Hematopoietic multipotent progenitor cell treated with erythropoietin and hydrocortisone succinate and interleukin-3 and kit ligand, for 17 days (in vitro differentiated cells): ENCODE measurements at regions not wholly inside any gene's neighbourhood (a gene's known extent, or its start where the extent isn't known, plus 50 kb on each side); places are given as distances from the start of the nearest gene placed in this dataset.

Experiments
- DNase-seq: peaks from one replicate; pipeline ENCODE4 v3.0.0-alpha.2; 2015; ENCODE audit warnings: low spot score

GRCh38 chr11:70824605-70825245, 426.4 kb downstream of the CTTN start:
- no peak for DNase-seq

- DNase-seq: no peak
Observed at GRCh38 chr11:70825893-70826540, 426.4 kb downstream of the SHANK2 start.

- DNase-seq: no peak
Observed at GRCh38 chr11:70826541-70827335, 425.6 kb downstream of the SHANK2 start.

- DNase-seq: no peak
Observed at GRCh38 chr11:70828593-70829082, 423.7 kb downstream of the SHANK2 start.

GRCh38 chr11:70829134-70829885, 423.1 kb downstream of the SHANK2 start:
- DNase-seq: no peak

- no peak for DNase-seq
Observed at GRCh38 chr11:70829886-70830272, 422.5 kb downstream of the SHANK2 start.

GRCh38 chr11:70833011-70833410, 419.4 kb downstream of the SHANK2 start:
- no peak for DNase-seq

- no peak for DNase-seq
Observed at GRCh38 chr11:70833554-70833953, 418.8 kb downstream of the SHANK2 start.

- no peak for DNase-seq
Observed at GRCh38 chr11:70834277-70834940, 418.0 kb downstream of the SHANK2 start.

- no peak for DNase-seq
Observed at GRCh38 chr11:70834984-70835560, 417.3 kb downstream of the SHANK2 start.

- DNase-seq: no peak
Observed at GRCh38 chr11:70836071-70836470, 416.3 kb downstream of the SHANK2 start.

GRCh38 chr11:70838198-70838597, 414.2 kb downstream of the SHANK2 start:
- no peak for DNase-seq

GRCh38 chr11:70839851-70840250, 412.5 kb downstream of the SHANK2 start:
- no peak for DNase-seq

- no peak for DNase-seq
Observed at GRCh38 chr11:70841264-70841663, 411.1 kb downstream of the SHANK2 start.

- DNase-seq: no peak
Observed at GRCh38 chr11:70842256-70842655, 410.1 kb downstream of the SHANK2 start.

- DNase-seq: no peak
Observed at GRCh38 chr11:70842701-70843100, 409.7 kb downstream of the SHANK2 start.

GRCh38 chr11:70843906-70844305, 408.5 kb downstream of the SHANK2 start:
- DNase-seq: no peak

- no peak for DNase-seq
Observed at GRCh38 chr11:70844387-70844786, 408.0 kb downstream of the SHANK2 start.

GRCh38 chr11:70845591-70846041, 406.8 kb downstream of the SHANK2 start:
- no peak for DNase-seq

- no peak for DNase-seq
Observed at GRCh38 chr11:70846781-70847655, 405.4 kb downstream of the SHANK2 start.
